ENCODE measurements at regions not wholly inside any gene's neighbourhood (a gene's known extent, or its start where the extent isn't known, plus 50 kb on each side); places are given as distances from the start of the nearest gene placed in this dataset.

DNA sequence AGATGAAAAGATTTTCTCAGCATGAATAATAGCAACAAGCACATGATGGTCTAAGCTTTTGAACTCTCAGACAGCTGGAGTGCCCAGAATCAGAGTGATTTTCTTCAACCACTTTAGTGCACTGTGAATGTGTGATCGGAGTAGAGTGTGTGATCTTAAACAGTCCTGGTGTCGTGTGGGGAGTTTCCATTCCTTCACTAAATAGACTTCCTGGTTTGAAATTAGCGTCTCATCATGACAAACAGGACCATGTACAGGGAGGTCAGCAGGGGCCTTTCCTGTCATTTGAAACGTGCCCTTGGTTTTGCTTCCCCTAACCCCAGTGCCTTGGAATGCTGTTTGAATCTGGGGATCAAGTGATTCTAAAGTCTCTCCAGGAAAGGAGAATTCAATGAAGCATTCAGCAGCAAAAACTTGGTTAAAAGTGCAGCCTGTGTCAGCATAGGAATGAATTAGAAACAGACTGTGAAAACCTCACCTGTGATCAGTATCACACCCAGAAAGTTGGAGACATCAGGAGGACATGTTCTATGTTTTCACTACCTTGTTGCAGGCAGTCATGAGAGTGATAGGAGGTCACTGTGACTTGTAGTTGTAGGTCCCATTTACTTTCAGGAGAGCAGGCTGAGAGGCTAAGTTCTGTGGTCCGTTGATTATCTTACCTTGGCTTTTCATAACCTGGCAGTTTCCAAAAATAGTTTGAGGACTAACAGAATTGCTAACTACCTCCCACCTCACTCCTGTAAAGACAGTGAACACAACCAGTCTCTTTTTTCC, 400.3 kb downstream of the MTX2 start:
- DNase-seq (ENCODE audit: low read depth): no peak
- TF ChIP-seq, protein P1, sequence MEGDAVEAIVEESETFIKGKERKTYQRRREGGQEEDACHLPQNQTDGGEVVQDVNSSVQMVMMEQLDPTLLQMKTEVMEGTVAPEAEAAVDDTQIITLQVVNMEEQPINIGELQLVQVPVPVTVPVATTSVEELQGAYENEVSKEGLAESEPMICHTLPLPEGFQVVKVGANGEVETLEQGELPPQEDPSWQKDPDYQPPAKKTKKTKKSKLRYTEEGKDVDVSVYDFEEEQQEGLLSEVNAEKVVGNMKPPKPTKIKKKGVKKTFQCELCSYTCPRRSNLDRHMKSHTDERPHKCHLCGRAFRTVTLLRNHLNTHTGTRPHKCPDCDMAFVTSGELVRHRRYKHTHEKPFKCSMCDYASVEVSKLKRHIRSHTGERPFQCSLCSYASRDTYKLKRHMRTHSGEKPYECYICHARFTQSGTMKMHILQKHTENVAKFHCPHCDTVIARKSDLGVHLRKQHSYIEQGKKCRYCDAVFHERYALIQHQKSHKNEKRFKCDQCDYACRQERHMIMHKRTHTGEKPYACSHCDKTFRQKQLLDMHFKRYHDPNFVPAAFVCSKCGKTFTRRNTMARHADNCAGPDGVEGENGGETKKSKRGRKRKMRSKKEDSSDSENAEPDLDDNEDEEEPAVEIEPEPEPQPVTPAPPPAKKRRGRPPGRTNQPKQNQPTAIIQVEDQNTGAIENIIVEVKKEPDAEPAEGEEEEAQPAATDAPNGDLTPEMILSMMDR (conservative IDR thresholded peaks at IDR 0.05; ENCODE audit: control insufficient read depth, insufficient read depth, low read depth, low read length): no peak
- no peak overlapping the region for H3K4me3 ChIP-seq (ENCODE audit: control insufficient read depth, low read depth, low read length)

DNA sequence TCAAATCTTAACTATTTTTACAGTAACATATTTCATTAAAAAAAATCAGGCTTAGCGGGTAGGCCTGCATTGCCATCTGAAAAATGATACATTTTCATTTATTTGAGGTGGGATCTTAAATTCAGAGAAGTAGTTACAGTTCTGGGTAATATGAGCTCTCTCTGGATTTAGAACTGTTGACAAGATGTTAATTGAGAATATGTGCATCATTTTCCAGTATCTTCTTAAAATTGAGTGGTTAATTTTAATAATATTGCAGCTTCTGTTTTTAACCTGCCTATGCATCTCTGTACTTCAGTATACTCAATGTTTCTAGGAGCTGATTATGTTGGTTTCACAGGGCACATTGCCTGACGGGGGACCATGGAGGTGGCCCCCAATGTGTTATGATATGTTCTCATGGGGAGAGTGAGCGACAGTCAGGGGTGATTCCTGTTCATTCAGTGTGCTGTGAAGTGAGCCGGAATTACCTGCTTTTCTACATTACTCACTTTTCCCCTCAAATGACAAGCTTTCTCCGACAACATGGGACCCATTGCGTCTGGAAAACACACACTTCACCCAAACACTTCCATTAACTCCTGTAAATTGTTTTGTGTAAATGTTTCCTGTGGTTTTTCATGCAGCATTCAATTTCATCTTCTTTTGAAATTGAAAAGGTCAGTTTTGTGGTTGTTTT, 406.2 kb downstream of the MTX2 start:
- no peak overlapping the region for H3K4me3 ChIP-seq (ENCODE audit: control insufficient read depth, low read depth, low read length)
- DNase-seq (ENCODE audit: low read depth): no peak
- TF ChIP-seq, protein P1 (conservative IDR thresholded peaks at IDR 0.05; ENCODE audit: control insufficient read depth, insufficient read depth, low read depth, low read length): no peak

DNA sequence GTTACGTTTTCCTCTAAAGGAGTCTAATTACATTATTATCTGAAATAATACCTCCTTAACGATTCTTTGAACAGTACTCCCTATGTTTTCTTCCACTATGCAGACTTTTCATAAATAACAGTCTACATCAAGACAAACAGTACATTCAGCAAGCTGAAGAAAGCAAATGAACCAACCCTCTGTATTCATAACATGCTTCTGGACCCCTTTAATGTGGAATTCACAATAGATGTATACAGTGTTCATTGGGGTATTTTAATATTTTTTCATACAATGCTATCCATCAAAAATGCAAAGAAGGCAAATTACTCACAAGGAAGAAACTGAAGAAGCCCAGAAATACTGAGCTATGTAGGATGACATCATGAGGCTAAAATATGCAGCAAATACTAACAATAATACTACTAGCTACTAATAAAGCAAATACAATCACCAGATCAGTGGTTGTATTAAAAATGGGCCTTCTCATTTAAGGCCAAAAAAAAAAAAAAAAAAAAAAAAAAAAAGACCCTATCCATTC, 408.6 kb downstream of the MTX2 start:
- DNase-seq (ENCODE audit: low read depth): no peak
- no peak overlapping the region for H3K4me3 ChIP-seq (ENCODE audit: control insufficient read depth, low read depth, low read length)
- TF ChIP-seq, protein P1 (conservative IDR thresholded peaks at IDR 0.05; ENCODE audit: control insufficient read depth, insufficient read depth, low read depth, low read length): no peak

DNA sequence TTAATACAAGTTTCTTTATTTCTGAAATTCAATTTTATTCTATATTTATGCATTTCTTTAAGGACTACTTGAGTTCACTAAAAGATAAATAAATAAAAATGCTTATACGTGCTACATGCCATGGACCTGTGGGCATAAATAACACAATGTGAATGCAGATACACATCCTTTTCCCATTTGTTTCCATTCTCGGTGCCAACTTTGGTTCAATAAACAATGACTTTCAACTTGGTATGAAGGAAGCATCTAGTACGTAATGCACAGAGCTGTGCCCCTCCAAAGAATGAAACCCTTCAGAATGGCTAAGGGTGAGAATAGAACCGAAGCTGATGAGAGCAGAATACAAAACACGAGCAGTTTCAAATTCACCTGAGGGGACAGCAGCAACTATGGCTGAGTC, 409.3 kb downstream of the MTX2 start:
- no peak for DNase-seq (ENCODE audit: low read depth)
- H3K4me3 ChIP-seq (ENCODE audit: control insufficient read depth, low read depth, low read length): no peak overlapping the region
- TF ChIP-seq, protein P1 (conservative IDR thresholded peaks at IDR 0.05; ENCODE audit: control insufficient read depth, insufficient read depth, low read depth, low read length): no peak

DNA sequence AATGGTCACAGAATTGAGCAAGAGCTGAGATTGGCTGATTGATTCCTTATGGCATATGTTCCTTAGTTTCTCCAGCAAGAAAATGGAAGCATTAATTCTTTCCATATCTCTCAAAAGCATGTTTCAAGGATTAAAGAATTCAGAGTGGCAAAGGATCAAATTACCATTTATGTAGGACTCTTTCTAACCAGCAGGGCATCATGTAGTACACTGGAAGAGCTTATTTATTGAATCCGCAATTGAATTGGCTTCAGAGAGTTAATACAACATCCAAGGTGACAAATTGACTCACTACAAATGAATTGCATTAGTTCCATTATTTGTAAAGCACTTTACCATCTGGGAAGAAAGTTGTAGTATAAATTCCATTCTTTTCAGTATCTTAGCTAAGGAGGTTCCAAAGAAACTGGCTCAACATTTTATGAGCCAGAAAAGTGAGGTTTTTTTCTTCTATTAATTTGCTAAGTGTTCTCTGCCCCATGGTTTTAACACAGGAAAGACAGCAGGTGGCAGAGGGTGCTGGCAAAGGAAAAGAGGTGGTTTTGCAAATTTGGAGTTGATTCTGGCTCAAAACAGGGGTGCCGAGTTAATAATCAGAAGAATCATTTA, 409.9 kb downstream of the MTX2 start:
- no peak for DNase-seq (ENCODE audit: low read depth)
- no peak overlapping the region for H3K4me3 ChIP-seq (ENCODE audit: control insufficient read depth, low read depth, low read length)
- TF ChIP-seq, protein P1 (conservative IDR thresholded peaks at IDR 0.05; ENCODE audit: control insufficient read depth, insufficient read depth, low read depth, low read length): peak; percentile 2

DNA sequence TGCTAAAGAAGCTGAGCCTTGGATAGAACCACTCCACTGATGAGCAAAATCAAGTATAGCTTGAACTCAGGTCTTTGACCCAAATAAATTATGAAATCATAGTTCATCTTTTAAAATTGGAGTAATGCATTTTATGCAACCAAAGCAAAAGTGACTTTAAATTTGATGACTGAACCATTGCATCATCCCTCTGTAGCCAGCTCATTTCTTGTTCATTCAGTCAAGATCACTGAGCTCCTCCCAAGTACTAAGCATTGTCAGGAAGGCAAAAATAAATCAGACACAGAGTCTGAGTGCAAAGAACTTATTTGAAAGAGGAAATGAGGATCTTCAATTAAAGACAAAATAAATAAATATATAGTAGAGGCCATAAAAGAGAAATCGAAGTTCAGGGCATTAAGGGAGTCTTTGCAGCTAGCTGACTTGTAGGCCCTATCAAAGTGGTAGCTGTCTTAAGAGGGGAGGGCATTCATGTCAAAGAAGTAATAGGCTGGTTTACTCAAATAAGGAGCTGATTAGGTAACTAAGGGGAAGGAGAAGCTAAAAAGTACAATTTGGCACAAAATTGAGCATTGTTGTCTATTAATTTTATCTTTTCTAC, 411.8 kb downstream of the MTX2 start:
- peak; percentile 77 for DNase-seq (ENCODE audit: low read depth)
- no peak overlapping the region for H3K4me3 ChIP-seq (ENCODE audit: control insufficient read depth, low read depth, low read length)
- TF ChIP-seq, protein P1 (conservative IDR thresholded peaks at IDR 0.05; ENCODE audit: control insufficient read depth, insufficient read depth, low read depth, low read length): no peak
